OCI-M1 (cell line): ENCODE measurements at regions not wholly inside any gene's neighbourhood (a gene's known extent, or its start where the extent isn't known, plus 50 kb on each side); places are given as distances from the start of the nearest gene placed in this dataset.

ENCODE experiments used
- DNase-seq: peaks from one replicate; lab custom pipeline; 2025; lab: John Stamatoyannopoulos, UW

DNA sequence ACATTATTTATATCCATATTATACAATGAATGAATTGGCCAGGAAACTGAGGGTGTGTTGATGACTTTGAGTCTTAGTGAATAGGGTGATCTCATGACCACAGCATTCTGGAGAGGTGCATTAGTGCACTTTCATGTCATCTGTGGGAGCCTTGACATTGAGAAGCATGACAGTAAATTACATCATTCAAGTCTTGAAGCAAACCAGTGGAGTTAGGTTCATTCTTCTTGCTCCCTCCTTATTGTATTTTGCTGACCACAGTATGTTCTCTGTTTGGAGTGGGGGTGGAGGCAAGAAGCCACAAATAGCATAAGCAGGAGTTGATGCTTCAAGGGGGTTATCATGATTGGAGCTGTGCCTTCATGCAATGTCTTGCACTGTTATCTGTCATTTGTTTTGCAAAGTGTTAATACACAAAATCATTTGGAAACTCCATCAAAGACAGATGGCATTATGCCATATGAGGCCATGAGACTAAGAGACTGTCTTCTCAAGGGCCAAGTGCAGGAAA lies 680.2 kb downstream of the NYAP2 start:
- DNase-seq: peak; percentile 90

DNA sequence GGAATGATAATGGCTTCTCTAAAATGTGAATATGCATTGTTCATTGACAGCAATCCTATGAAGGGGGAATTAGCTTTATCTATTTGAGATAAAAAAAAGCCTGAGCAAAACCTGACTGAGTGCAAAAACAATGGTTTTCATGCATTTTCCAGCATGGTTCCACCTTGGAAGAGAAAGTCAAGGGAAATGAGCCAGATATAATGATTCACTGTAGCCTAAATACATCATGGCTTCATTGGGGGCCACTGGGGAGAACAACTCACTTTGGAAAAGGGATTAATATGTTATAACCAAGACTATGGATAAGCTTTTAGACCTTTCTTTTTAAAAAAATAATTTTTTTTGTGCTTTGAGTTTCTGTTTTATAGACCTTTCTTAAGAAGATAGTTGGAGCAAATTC lies 679.7 kb downstream of the NYAP2 start:
- no peak for DNase-seq

DNA sequence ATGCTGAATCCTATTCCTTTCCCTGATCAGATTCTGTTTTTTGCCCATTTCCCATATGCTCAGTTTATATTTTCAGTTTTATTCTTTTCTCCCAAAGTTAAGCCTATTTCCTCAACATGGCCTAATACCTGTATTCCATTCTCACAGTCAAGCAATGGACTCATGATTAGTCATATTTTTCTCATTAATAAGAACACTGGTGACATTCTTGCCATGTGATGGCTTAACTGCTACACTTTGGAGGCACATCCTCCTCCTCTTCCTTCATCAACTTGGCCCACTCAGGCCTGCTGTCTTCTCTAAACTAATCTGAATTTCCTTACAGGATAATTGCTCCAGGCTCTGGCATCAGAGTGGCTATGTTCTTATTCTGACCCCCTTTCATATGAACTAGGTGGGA lies 679.2 kb downstream of the NYAP2 start:
- no peak for DNase-seq

DNA sequence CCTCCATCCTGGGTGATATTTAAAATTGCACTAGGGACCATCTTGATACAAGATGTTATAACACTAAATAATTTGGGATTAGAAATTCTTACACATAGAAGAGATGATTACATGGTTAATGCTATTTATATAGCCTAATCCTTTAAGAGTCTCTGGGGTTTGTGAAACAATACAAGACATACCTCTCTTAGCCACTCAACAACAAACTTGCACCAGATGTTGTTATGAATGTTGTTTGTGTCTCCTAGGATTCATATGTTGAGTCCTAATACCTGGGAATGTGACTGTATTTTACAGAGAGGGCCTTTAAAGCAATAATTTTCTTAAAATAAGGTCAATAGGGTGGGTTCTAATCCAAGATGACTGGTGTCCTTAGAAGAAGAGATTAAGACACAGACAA lies 678.3 kb downstream of the NYAP2 start:
- no peak for DNase-seq

DNA sequence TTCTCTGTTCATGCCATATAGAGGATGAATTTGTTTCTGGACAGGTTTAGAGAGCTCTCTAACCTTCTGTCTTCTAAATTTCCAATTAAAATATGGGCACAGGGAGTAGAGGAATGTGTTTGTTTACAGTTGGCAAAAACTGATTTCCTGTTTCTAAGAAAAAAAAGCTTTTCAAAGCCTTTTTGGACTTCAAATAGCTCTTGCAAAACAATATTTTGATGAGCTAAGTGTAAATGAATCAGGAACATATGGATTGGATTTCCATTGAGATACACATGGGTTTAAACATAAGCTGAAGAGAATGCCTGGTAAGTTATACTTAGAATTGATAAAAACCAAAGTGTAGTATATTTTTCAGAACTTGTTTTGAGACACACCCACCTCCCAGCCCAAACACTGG lies 677.5 kb downstream of the NYAP2 start:
- no peak for DNase-seq

DNA sequence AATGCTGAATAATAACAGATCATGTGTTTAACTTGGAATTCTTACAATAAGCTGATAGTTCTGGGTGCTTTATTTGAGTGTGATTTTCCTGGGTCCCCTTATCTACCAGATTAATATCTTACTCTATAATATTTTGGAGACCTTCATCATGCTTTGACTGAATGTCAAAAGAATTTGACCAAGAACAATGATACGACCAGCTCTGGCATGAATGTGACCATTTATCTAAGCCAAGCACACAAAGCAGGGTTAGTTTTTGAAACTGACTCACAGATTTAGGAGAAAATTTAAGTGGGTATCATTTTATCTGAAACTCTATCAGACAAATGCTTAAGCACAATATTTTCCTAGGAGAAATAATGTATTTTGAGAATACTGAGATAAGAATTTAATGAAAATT lies 677.0 kb downstream of the NYAP2 start:
- DNase-seq: no peak

DNA sequence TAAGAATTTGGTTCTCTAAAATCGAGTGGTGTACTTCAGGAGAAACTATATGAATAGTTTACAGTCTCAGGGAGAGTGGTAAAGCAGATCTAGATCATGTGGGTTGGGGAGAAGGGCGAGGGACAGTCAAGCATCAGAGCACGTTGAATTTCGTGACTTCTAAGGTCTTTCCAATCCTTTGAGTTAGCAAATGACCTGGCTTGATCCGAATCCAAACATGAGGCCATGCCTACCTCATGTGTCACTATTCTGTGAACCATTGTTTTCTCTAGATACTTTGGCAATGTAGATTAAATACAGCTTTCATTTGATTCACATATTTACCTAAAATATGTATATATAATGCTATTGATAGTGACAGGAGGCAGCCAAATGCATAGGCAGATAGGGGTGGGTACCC lies 674.9 kb downstream of the NYAP2 start:
- DNase-seq: no peak

DNA sequence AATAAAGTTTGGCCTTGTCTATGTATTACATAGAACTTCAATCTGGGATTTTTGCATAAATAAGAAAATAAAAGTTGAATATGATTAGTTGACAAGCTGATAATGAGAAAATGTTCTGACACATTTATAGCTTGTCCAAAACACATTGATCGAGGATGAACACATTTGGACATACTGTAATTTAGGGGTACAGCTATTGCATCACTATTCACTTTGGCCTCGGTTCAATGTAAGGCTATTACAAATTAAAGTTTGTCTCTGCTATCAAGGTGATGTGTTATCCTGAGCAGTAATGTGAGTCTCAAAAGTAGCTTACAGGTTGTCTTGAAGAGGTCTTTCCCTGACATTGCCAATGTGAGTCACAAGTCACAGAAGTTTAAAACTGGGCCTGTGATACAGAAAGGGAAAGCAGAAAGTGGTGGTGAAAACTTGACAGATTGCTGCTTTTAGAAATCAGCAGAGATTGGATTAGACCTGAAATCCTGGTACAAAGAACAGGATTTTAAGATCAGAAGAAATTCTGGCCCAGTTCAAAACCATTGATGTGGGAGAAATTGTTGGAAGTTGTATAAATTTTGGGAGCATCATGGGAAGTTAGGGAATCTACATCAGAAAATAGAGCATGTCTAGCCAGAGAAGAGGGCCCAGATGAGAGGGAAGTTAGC lies 674.1 kb downstream of the NYAP2 start:
- DNase-seq: no peak

DNA sequence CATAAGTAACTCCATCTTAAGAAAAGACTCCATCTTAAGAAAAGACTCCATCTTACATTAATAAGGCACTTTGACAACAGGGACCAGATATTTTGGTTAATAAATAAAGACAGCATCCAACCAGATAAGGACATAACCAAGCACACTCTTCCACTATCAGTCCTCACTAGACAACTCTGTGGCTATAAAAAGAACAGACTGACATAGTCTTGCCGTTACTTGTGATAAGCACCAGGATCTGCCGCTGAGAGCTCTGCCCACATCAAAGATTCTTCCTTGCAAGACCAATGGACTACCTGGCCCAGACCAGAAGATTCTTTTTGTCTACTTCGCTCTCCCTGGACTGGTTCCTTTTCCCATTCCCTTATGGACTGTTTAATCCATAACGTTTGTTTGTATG lies 667.4 kb downstream of the NYAP2 start:
- DNase-seq: peak; percentile 65

DNA sequence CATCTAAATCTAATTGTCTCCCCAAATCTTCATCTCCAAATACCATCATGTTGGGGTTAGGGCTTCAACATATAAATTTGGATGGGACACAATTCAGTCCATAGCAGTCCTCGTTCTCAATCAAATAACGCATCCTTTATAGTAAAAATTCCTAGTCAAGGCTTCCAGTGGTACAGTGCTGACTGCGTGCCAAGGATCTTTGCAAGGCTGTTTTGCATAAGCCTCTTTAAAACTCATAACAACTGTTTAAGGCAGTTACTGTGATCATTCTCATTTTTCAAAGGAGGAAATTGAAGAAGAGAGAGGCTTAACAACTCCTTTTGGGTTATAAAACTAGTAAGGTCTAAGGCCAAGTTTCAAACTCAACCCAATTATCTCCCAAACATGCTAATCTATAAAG lies 666.9 kb downstream of the NYAP2 start:
- DNase-seq: no peak

DNA sequence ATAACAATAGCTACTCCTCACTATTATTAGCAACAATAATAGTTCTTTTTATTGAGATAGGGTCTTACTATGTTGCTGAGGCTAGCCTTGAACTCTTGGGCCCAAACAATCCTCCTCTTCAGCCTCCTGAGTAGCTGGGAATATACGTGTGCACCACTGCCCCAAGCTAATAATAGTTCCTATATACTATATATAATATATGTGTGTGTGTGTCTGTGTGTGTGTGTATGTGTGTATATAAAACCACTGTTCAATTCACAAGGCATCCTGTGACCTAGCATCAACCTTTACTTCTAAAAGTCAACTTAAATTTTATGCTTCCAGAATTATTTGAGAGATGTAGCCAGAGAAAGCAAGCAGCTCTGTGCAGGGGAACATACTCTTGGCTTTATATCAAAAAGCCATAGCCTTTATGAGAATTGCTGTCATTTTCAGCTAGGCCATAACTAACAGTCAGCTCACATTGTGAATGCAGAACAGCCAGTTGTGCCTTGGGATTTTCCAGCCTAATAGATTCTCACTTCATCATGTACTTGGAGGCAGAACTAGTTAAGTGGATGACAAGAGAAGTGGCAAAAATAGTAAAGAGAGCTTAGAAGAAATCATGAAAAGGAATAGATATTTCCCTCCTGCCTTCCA lies 665.5 kb downstream of the NYAP2 start:
- no peak for DNase-seq

DNA sequence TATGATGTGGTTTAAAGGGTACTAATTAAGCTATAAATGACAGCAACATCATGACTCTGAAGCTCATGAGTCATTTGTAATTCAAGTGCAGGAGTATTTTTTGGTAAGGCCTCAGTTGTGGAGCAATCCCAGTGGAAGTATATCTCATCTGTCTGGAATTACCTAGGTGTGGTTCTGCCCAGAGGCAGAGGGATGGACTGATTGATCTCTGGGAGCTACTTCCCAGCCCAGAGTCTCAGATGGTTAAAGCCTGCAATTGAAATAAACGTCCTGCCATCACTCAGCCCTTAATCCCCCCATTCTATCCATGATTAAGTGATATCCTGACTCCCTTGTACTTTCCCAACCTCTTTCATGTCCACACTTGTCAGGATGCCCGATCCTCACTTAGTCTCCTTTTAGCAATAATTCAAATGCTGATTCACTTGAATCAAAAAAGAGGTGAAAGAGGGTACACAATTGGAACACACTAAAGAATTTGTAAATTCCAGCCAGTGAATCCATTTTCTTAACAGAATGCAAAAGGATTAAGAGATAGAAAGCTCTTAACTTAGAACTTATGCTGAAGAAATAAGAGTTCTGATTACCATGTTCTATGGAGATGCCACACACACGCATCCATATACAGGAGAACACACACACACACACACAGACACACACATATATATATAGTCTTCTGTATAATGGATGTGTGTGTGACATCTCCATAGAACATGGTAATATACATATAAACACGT lies 664.4 kb downstream of the NYAP2 start:
- DNase-seq: no peak

DNA sequence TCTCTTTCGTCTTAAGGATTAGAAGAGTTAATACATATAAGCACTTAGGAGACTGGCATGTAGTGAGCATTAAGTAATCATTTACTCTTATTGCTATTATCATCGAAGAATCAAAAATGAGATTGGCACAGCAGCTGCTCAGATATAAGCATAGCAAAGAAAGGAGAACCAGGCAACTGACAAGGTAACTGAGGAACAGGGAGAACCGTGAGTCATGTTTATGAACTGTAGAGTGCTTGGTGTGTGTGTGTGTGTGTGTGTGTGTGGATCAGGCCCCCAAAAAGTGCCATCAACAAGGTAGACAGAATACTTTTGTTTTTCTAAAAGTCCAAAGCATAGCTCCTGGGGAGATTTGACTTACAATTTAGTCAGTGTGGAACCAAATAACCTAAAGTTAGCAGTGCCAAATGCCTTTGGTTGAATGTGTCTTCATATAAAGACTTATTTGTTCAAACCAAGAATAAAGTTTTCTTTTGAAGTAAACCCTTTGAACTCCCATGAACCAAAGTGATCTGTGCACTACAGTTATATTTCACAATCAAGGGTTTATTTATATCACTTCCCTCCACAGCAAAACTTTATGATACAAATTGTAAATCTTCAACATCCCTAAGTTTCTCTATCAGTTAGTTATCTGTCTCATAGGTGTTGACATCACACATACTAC lies 660.6 kb downstream of the NYAP2 start:
- peak; percentile 19 for DNase-seq

DNA sequence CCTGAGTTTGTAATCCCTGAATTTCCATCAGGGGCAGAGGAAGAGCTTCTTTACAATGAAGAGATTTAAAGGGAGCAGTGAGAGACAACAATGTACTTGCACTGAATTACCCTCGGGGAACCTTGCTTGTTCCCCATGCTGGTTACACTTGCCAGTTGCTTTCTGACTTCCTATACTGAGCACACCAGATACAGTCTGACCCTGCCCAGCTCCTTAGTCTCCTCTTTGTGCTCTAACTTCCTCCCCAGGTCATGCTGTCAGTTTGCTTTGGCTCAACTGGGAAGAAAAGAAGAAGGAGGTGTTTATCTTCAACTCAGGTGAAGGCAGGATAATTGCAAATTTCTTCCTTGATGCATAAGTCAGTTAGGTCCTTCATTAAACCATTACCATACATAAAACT lies 658.4 kb downstream of the NYAP2 start:
- DNase-seq: peak; percentile 24

DNA sequence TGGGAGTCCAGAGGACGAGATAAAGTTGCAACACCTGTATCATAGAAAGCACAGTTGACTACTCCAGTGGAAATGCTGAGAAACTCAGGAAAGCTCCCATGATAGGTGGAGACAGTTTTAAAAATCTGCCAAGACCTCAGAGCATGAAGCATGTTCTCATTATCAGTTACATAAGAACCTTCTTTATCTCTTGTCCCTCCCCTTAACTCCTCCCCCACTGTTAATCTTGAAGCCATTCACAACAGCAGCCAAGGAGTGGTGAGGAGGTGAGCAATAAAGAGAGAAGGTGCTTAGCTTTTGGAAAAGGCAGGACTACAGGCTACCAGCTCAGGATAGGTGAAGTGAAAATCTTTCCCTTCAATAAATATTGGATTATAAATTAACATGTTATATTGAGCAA lies 657.9 kb downstream of the NYAP2 start:
- peak; percentile 49 for DNase-seq

DNA sequence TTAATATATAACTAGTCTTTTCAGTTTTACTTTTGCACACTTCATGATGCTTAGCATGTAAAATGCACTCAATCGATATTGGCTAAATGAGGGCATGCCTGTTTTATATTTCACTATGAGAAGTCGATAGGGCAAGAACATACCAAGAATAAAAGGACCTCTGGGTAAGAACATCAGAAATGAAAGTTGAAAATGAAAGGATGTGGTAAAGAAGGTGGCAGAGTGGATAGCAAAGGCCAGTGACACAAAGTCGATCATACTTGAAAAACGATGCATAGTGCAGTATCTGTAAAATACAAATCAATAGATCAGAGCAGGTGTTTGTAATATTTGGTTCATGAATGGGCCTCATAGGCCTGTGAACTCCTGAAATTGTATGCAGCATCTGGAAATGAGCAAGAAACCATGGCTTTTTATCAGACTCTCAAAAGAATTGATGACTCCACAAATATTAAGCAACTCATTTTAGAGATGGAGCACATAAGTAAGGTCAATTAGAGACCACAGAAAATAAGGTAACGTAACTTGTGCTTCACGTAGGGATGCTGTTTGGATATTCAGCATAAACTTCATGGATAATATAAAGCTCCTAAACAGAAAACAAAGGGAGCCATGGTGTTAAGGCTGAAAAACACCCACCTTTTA lies 653.4 kb downstream of the NYAP2 start:
- peak; percentile 6 for DNase-seq

DNA sequence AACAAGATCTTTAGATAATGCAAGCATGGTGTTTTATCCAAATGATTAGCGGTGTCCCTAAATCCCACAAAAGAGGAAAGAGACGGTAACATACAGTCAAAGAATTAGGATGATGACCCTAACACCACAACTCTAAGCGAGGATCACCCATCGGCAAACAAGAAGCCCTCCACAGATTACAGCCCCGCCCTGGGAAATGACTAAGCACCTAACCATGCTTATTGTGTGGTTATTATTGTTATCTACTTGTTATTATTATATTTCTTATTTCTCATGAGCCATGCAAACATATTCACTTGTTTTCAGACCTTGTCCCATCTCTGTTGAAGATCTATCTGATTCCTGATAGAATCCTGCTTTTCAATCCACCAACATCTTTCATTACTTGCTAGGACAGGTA lies 651.3 kb downstream of the NYAP2 start:
- no peak for DNase-seq

DNA sequence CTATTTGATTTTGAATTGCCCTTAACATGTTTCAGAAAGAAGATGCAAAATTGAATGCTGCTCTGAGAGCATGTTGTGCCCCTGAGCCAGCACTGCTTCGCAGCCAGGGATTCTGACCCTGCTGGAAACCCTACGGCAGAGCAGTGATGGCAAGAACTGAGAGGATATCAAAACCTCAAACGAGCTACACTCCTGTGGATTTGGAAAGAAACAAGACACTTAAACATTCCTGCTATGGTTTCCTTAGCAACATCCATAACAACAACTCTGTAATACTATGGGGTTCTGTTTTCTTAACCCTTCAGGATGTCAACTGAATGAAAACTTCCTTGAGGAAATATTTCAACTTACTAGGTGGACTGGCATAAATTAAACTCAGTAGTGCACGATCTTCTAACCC lies 649.1 kb downstream of the NYAP2 start:
- DNase-seq: no peak

DNA sequence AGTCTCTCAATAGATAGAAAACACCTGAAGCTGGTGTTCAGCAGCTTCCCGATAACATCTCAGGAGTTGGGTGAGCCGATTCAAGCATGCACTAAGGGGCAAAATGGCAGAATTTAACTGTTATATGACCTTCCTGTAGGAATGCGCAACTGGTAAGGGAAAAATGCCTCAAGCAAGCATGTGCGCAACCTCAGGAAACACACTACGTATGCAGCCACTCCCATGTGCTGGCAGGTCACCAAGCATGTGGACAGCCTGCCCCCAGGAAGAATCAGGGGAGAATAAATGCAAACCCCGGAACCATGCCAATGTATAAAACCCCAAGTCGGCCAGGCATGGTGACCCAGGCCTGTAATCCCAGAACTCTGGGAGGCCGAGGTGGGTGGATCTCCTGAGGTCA lies 645.6 kb downstream of the NYAP2 start:
- no peak for DNase-seq

DNA sequence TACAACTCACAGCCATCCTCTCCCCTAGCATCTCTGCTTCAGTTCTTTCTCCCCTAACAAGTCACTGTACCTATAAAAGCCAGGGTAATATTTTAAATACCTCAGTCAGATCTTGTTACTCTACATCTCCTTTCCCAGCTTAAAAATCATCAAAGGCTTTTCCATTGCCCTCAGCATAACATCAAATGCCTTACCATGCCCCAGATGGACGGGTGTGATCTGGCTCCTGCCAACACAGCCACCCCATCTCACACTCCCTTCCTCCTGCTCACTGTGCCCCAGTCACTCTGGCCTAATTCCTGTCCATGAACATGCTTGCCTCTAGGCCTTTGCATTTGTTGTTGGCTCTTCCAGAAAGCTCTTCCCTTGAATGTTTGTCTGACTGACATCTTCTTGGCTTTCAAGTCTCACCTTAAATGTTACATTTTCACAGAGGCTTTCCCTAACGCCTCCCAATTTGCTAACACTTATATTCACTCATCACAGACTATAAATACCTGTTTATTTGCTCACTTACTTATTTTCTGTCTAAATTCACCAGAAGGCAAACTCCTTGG lies 640.9 kb downstream of the NYAP2 start:
- DNase-seq: no peak

DNA sequence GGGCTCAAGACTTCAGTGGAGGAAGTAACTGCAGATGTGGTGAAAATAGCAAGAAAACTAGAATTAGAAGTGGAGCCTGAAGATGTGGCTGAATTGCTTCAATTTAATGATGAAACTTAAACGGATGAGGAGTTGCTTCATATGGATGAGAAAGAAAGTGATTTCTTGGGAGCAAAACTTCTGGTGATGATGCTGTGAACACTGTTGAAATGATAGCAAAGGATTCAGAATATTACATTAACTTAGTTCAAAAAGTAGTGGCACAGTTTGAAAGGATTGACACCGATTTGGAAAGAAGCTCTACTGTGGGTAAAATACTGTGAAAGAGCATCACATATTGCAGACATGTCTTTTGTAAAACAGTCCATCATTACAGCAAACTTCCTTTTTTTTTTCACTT lies 638.0 kb downstream of the NYAP2 start:
- no peak for DNase-seq
